ENCODE measurements at regions not wholly inside any gene's neighbourhood (a gene's known extent, or its start where the extent isn't known, plus 50 kb on each side); places are given as distances from the start of the nearest gene placed in this dataset.

GRCh38 chr9:84070590-84070989, 90.0 kb downstream of the RMI1 start:
- no peak for TF ChIP-seq ETV6 (CRISPR knock-in tag; IDR thresholded peaks at IDR 0.05)
- no peak for TF ChIP-seq PRRX2 (CRISPR knock-in tag; IDR thresholded peaks at IDR 0.05)
- no peak for TF ChIP-seq JAZF1 (CRISPR knock-in tag; IDR thresholded peaks at IDR 0.05)
- TF ChIP-seq ZNF423 (CRISPR knock-in tag; IDR thresholded peaks at IDR 0.05), result no peak
- TF ChIP-seq CTCF (IDR thresholded peaks at IDR 0.05), result no peak
- TF ChIP-seq AFF4 (CRISPR knock-in tag; IDR thresholded peaks at IDR 0.05; ENCODE audit: borderline replicate concordance), result no peak
- TF ChIP-seq TEAD4 (CRISPR knock-in tag; IDR thresholded peaks at IDR 0.05), result no peak
- TF ChIP-seq CREB1 (CRISPR knock-in tag; IDR thresholded peaks at IDR 0.05), result no peak
